Liver (tissue), 7 donors: ENCODE measurements at regions not wholly inside any gene's neighbourhood (a gene's known extent, or its start where the extent isn't known, plus 50 kb on each side); places are given as distances from the start of the nearest gene placed in this dataset.

Experiments used
- DNase-seq: peaks from one replicate; pipeline ENCODE4 v3.0.0-alpha.2; 2017; ENCODE audit warnings: low spot score
- H3K27ac ChIP-seq, 2 donors: one replicate each; pipeline ENCODE4 v1.7.0; 2013; ENCODE audit warnings: inconsistent platforms in 2 of 2, low read length in 2 of 2, control low read depth in 1 of 2, low read depth in 1 of 2, mild to moderate bottlenecking in 1 of 2
- H3K27me3 ChIP-seq, 4 donors: one replicate each; pipeline versions ENCODE4 v1.6.1 to v1.7.0; 2013; ENCODE audit warnings: low read length in 3 of 4, inconsistent platforms in 1 of 4, mild to moderate bottlenecking in 1 of 4, moderate library complexity in 1 of 4; ENCODE audit not compliant: control insufficient read depth in 4 of 4, insufficient read depth in 4 of 4
- H3K36me3 ChIP-seq, 4 donors: one replicate each; pipeline versions ENCODE4 v1.6.1 to v1.7.0; 2013; ENCODE audit warnings: low read length in 3 of 4, mild to moderate bottlenecking in 3 of 4, low read depth in 1 of 4, moderate library complexity in 1 of 4; ENCODE audit not compliant: control insufficient read depth in 4 of 4, insufficient read depth in 3 of 4
- H3K4me1 ChIP-seq, 4 donors: one replicate each; pipeline versions ENCODE4 v1.6.1 to v1.7.0; 2013; ENCODE audit warnings: low read length in 3 of 4, mild to moderate bottlenecking in 3 of 4, moderate library complexity in 1 of 4; ENCODE audit not compliant: control insufficient read depth in 4 of 4, insufficient read depth in 4 of 4
- H3K4me3 ChIP-seq, 3 donors: one replicate each; pipeline versions ENCODE4 v1.6.1 to v1.7.0; 2013; ENCODE audit warnings: low read length in 3 of 3, control low read depth in 1 of 3, low read depth in 1 of 3, mild to moderate bottlenecking in 1 of 3
- H3K9ac ChIP-seq, 2 donors: one replicate each; pipeline ENCODE4 v1.7.0; 2013; ENCODE audit warnings: low read length in 2 of 2, mild to moderate bottlenecking in 2 of 2, moderate library complexity in 2 of 2, control low read depth in 1 of 2, low read depth in 1 of 2
- H3K9me3 ChIP-seq, 4 donors: one replicate each; pipeline versions ENCODE4 v1.6.1 to v1.7.0; 2013; ENCODE audit warnings: low read length in 3 of 4; ENCODE audit not compliant: control insufficient read depth in 4 of 4
- ATF3 ChIP-seq: IDR thresholded peaks from 2 replicates; pipeline ENCODE4 v1.6.1; 2016; ENCODE audit warnings: antibody characterized with exemption
- EGR1 ChIP-seq, 2 donors: IDR thresholded peaks; 2 replicates each; pipeline ENCODE4 v1.6.1; 2016 to 2018; ENCODE audit warnings: antibody characterized with exemption in 2 of 2, low read depth in 2 of 2
- FOXA1 ChIP-seq: IDR thresholded peaks from 2 replicates; pipeline ENCODE4 v1.6.1; 2016; ENCODE audit warnings: antibody characterized with exemption
- FOXA2 ChIP-seq: IDR thresholded peaks from 2 replicates; pipeline ENCODE4 v1.6.1; 2016; ENCODE audit warnings: antibody characterized with exemption
- HNF4A ChIP-seq, 2 donors: conservative IDR thresholded peaks; 2 replicates each; pipeline ENCODE4 v1.6.1; 2016; ENCODE audit warnings: antibody characterized with exemption in 2 of 2, mild to moderate bottlenecking in 2 of 2
- HNF4G ChIP-seq: IDR thresholded peaks from 2 replicates; pipeline ENCODE4 v1.6.1; 2016; ENCODE audit warnings: antibody characterized with exemption
- JUND ChIP-seq, 2 donors: IDR thresholded peaks; 2 replicates each; pipeline ENCODE4 v1.6.1; 2016; ENCODE audit warnings: antibody characterized with exemption in 2 of 2
- MAX ChIP-seq: IDR thresholded peaks from 2 replicates; pipeline ENCODE4 v1.6.1; 2016; ENCODE audit warnings: antibody characterized with exemption
- NR2F2 ChIP-seq: IDR thresholded peaks from 2 replicates; pipeline ENCODE4 v1.6.1; 2016; ENCODE audit warnings: antibody characterized with exemption
- REST ChIP-seq: IDR thresholded peaks from 2 replicates; pipeline ENCODE4 v1.6.1; 2016; ENCODE audit warnings: antibody characterized with exemption, mild to moderate bottlenecking
- RXRA ChIP-seq, 2 donors: IDR thresholded peaks; 2 replicates each; pipeline ENCODE4 v1.6.1; 2017 to 2018; ENCODE audit warnings: antibody characterized with exemption in 2 of 2, mild to moderate bottlenecking in 1 of 2
- SP1 ChIP-seq: IDR thresholded peaks from 2 replicates; pipeline ENCODE4 v1.6.1; 2018; ENCODE audit warnings: antibody characterized with exemption, mild to moderate bottlenecking
- TAF1 ChIP-seq: conservative IDR thresholded peaks from 2 replicates; pipeline ENCODE4 v1.6.1; 2016; ENCODE audit warnings: antibody characterized with exemption, mild to moderate bottlenecking
- YY1 ChIP-seq: IDR thresholded peaks from 2 replicates; pipeline ENCODE4 v1.6.1; 2016; ENCODE audit warnings: antibody characterized with exemption, mild to moderate bottlenecking
- ZBTB33 ChIP-seq: IDR thresholded peaks from 2 replicates; pipeline ENCODE4 v1.6.1; 2016; ENCODE audit warnings: antibody characterized with exemption
- WGBS: extraction: QIAGEN DNeasy Blood & Tissue Kit; methylation state at CpG from one replicate; pipeline ENCODE4 v1.1.7; 2013; 5-methylcytosine and 5-hydroxymethylcytosine counted together
- donor health status: healthy.
- donor health status: healthy.
- donor health status: healthy.
- donor health status: healthy.

GRCh38 chr2:234172532-234172931 lies 122.0 kb downstream of the SPP2 start:
- no peaks in the 10 kb centered on the region for H3K27me3 ChIP-seq
- no peak overlapping the region for H3K4me3 ChIP-seq
- H3K9me3 ChIP-seq = no peaks in the 10 kb centered on the region
- no peak overlapping the region for H3K27ac ChIP-seq
- DNase-seq = no peak
- 83% methylated on average over 4 of the region's 4 CpGs for WGBS
- TF ChIP-seq MAX (no peak), ATF3 (no peak), TAF1 (no peak)
- peaks cover 0 to 1% (median 0%) of the 10 kb centered on the region in 4 donors for H3K4me1 ChIP-seq
- no peaks in the 10 kb centered on the region for H3K36me3 ChIP-seq
- H3K9ac ChIP-seq = no peak overlapping the region

GRCh38 chr2:234172066-234172465 lies 121.6 kb downstream of the SPP2 start:
- no peak for TF ChIP-seq YY1
- TF ChIP-seq TAF1 = no peak
- no peak for TF ChIP-seq EGR1 (IDR thresholded peaks at IDR 0.05; ENCODE audit: low read depth in 2 of 2)
- TF ChIP-seq FOXA1 = no peak
- TF ChIP-seq ZBTB33 = no peak
- no peak for TF ChIP-seq MAX
- no peak for TF ChIP-seq HNF4G
- TF ChIP-seq JUND (IDR thresholded peaks at IDR 0.05) = no peak
- TF ChIP-seq ATF3 = no peak
- TF ChIP-seq HNF4A (conservative IDR thresholded peaks at IDR 0.05) = no peak
- TF ChIP-seq RXRA (IDR thresholded peaks at IDR 0.05) = no peak
- TF ChIP-seq REST = no peak
- TF ChIP-seq NR2F2 = no peak
- no peak for TF ChIP-seq FOXA2
- no peak for TF ChIP-seq SP1
- Histone ChIP-seq H3K4me3 (no peak overlapping the region), H3K9me3 (no peaks in the 10 kb centered on the region), H3K36me3 (no peaks in the 10 kb centered on the region), H3K4me1 (peaks cover 0 to 1% (median 0%) of the 10 kb centered on the region in 4 donors), H3K27ac (no peak overlapping the region), H3K9ac (no peak overlapping the region), H3K27me3 (no peaks in the 10 kb centered on the region)
- 80% methylated on average over 10 of the region's 10 CpGs for WGBS
- DNase-seq = no peak
